ENCODE measurements at regions not wholly inside any gene's neighbourhood (a gene's known extent, or its start where the extent isn't known, plus 50 kb on each side); places are given as distances from the start of the nearest gene placed in this dataset.

- no peak for DNase-seq (ENCODE audit: low spot score)
Measured at GRCh38 chr5:61905613-61906012, 400.4 kb upstream of the KIF2A start.

DNA sequence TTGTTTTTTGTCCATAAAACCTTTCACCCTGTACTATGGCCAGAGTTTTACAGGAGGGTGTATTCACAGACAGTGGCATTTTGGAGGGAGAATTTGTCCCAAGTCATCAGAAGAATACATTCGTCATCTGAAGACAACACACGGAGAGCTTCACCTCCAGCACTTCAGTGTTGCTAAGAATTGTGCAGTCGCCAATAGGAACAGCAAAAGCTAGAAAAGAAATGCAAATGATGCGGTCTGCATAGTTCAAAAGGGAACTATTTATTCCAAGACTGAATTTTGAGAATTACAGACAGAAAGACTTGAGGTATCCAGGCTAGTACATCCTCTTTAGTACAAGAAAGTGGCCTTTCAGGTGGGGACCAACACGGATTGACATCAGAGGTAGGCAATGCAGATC, 399.2 kb upstream of the KIF2A start:
- DNase-seq (ENCODE audit: low spot score) = no peak

- no peak for DNase-seq (ENCODE audit: low spot score)
Measured at GRCh38 chr5:61907995-61908394, 398.0 kb upstream of the KIF2A start.

- no peak for DNase-seq (ENCODE audit: low spot score)
Measured at GRCh38 chr5:61910771-61911170, 395.2 kb upstream of the KIF2A start.

DNA sequence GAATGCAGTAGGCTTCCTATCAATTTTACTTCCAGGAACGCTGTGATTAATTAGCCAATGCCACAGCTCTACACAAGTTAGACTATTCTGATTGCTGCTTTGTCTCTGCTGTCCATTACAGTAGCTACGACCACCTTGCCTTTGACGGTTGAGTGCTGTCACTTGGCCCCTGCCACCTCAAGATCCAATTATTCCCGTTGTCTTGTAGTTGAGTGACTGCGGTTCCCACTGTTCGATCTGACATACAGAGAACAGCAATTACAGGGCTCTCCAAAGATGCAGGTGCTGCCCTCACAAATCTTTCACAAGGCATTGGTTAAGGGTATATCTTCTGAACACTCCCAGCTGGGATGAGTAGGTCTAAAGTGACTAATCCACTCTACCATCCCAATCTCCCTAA, 393.4 kb upstream of the KIF2A start:
- no peak for DNase-seq (ENCODE audit: low spot score)

DNA sequence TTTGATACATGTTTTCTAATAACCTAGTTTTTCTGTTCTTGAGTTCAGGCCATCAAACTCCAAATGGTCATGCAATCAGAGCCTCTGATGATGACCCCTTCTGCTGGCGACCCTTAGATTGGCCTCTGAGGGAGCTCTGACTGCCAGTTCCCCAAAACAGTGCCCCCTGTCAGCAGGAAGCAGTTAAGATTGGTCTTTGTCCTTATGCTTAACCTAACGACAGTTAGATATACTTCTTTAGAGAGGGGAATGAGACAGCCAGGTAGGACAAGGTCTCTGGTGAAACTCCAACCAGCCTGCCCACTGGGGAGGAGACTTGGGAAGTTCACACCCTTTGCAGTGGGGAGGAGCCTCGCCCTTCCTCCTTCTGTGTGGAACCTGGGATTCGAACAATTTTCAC, 390.4 kb upstream of the KIF2A start:
- no peak for DNase-seq (ENCODE audit: low spot score)

DNA sequence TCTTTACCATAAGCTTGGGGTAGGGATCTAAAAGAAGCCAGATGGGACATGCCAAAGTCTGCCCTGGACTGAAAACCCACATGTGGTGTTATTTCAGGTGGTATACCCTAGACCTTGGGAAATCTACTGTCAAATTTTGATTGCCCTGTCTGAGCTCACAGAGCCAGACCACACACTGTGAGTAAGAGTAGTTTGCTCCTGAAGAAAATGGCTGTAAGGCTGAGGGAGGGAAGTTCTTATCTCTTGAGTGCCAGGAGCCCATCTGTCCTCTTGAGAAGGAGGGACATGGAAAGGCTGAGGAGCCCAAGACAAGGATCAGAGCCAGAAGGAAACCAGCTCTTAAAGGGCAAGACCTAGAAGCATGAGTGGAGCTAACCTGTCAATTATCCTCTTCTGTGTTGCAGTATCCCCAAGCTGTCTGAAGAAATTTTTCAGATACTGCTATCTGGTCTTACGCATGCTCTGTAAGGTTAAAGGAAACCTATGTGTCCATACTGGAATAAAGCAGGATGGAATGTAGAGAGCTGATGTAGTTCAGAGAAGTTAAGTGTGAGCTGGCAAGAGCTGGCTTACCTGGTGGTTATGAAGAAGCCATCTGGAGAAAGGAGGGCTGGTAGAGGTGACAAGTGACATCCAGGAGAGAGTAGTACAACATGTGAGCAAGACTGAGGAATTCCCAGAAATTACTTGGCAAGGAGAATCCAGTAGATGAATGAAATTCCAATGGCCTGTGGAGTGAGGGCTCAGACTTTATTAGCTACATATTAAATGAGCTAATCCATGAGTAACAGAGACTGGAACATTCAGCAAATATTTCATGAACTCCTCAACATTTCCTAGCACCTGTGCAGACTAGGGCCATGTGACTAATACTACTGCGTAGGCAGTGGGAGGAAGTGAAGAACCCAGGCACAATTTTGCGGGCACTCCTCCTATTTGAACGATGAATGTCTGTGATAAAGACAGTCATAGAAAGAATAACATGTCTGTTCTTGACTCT, 389.1 kb upstream of the KIF2A start:
- DNase-seq (ENCODE audit: low spot score) = no peak

GRCh38 chr5:61918611-61919010, 387.4 kb upstream of the KIF2A start:
- DNase-seq (ENCODE audit: low spot score) = no peak

GRCh38 chr5:61919920-61920319, 386.1 kb upstream of the KIF2A start:
- DNase-seq (ENCODE audit: low spot score) = no peak

GRCh38 chr5:61924251-61924650, 381.8 kb upstream of the KIF2A start:
- no peak for DNase-seq (ENCODE audit: low spot score)

GRCh38 chr5:61926911-61927310, 379.1 kb upstream of the KIF2A start:
- no peak for DNase-seq (ENCODE audit: low spot score)

DNA sequence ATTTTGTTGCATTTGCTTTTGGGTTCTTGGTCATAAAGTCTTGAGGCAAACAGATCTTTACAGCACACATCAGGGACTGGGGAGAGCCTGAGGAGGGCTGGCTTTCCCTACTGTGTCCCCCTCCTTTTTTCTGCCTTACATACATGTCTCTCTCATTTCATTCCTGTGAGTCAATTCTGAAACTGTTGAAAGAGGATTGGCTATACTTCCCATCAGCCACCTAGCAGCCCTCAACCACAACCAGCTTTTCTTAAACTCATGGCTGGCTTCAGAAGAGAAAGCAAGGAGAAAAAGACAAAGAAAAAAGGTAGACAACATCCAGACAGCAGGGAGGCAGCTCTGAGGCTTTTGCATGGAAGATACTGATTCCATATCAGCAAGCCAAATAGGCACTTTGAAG, 374.8 kb upstream of the KIF2A start:
- no peak for DNase-seq (ENCODE audit: low spot score)

DNA sequence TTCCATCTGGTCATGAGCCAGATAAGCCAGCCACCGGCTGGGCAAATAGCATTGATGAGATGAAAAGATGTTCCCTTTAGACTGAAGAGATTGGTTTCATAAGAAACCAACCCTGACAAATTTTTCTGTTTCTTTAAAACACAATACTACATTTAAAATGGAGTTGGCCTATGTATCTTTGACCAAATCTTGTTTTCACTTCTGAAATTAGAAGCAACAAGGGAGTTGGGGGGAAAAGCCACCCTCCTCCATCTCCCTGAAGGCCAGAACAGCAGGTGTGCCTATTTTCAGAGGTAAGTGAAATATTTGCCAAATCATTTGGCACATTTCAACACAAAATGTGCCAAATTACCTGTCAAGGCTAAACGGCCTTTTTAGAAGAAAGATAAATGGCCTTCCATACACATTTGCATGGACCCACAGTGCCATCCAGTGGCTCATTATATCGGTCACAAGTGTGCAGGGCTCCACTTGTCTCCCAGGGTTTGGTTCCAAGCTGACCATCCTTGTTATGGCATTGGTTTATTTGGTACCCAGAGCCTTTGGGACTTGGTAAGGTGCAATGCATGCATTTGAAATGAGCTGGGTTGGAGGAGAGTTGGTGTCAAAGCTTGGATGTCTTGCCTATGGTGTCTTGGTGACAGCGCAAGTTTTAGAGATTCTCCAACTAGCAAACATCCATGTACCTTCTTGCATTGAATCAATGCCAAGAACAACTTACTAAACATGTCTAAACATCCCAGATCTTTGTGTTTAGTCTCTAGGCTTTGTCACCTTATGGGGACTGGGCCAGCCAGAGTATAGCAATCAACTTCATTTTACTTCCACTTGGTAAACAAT, 372.0 kb upstream of the KIF2A start:
- peak; percentile 65 for DNase-seq (ENCODE audit: low spot score)

DNA sequence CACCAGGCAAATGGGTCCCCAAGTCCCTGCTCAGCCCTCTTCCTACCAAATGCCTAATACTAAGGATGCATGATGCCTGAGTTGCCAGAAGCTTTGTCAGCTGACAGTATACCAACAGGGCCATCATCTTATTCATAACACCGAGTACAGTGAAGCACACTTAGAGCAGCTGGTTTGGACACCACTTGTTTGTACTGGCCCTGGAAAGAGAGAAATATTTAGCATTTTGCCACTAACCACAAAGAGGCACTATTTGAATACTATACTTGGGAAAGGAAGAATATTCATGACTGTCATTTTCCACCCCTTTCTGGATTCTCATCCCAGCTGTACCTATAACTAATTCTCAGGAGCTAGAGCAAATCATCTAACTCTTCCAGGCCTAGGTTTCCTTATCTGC, 364.4 kb upstream of the KIF2A start:
- no peak for DNase-seq (ENCODE audit: low spot score)

GRCh38 chr5:61942462-61943049, 363.4 kb upstream of the KIF2A start:
- no peak for DNase-seq (ENCODE audit: low spot score)

DNA sequence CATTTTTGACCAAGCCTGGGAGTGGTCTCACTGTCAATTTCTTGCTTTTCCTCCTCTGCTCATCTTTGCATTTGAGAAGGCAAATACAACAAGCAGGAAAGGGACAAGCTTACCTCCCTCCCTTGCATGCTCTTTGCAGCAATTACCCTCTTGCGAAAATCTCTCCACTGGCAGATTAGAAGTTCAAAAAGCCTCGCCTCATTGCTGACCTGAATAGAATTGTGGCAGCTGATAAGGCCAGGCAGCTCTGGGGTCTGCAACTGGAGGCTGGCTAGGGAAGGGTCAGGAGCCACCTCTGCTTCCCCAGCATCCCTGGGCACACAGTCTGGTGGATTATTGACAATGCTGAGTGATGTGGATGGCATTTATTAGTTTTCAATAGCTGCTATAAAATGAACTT, 362.3 kb upstream of the KIF2A start:
- DNase-seq (ENCODE audit: low spot score) = no peak

DNA sequence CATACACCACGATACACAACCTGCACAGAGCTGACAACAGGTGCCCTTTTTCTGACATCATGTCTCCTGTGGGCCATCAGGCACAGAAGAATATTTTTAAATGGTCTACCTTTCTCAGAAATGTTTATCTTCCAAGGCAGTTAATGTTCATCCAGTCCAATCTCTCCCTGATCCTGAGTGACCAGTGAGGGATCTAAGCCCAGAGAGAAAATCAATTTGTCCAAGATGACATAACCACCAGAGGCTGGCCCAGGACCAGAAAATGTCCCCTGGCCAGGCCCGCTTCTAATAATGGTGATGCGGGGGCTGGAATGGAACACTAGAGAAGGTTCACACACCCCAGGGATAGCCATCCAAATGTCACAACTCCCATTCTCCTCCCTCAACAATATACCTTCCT, 357.9 kb upstream of the KIF2A start:
- DNase-seq (ENCODE audit: low spot score) = no peak

- no peak for DNase-seq (ENCODE audit: low spot score)
Measured at GRCh38 chr5:61949054-61949678, 356.8 kb upstream of the KIF2A start.

GRCh38 chr5:61949679-61950435, 356.1 kb upstream of the KIF2A start:
- no peak for DNase-seq (ENCODE audit: low spot score)

GRCh38 chr5:61951295-61951694, 354.7 kb upstream of the KIF2A start:
- DNase-seq (ENCODE audit: low spot score) = no peak

DNA sequence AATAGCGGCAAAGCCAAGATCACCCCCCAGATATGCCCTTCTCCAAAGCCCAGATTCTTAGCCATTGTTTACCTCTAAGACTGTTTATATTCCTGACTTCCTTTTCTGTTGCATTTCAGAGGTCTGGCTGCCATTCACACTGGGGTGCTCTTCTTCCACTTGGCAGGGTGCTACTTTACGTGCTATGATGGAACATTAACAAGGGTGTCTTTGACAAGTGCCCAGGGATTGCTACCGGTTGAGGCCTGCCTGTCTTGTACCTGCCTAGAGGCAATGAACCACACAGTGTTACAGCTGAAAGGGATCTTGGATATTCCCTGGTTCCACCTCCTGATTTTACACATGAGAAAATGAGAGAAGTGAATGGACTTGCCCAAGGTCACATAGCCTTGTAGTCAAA, 352.1 kb upstream of the KIF2A start:
- no peak for DNase-seq (ENCODE audit: low spot score)

All from ecto neural progenitor cell (in vitro differentiated cells).